BE2C (cell line): ENCODE measurements at regions not wholly inside any gene's neighbourhood (a gene's known extent, or its start where the extent isn't known, plus 50 kb on each side); places are given as distances from the start of the nearest gene placed in this dataset.

Source experiments
- DNase-seq: peaks from one replicate; pipeline ENCODE4 v3.0.0-alpha.2; 2020
- H3K27me3 ChIP-seq: fragments of 250-450 bp; sonication (Bioruptor Pico); 2 replicates; pipeline ENCODE4 v1.5.1; 2020; ENCODE audit warnings: mild to moderate bottlenecking
- H3K36me3 ChIP-seq: fragments of 250-450 bp; sonication (Bioruptor Pico); 2 replicates; pipeline ENCODE4 v1.5.1; 2020; ENCODE audit warnings: mild to moderate bottlenecking
- H3K4me1 ChIP-seq: fragments of 250-450 bp; sonication (Bioruptor Pico); 2 replicates; pipeline ENCODE4 v1.5.1; 2020
- H3K4me3 ChIP-seq: 2 replicates; pipeline ENCODE4 v1.5.1; 2011; ENCODE audit warnings: low read depth, low read length
- H3K9me3 ChIP-seq: fragments of 250-450 bp; sonication (Bioruptor Pico); 2 replicates; pipeline ENCODE4 v1.5.1; 2020
- CTCF ChIP-seq: IDR thresholded peaks from 2 replicates; pipeline ENCODE4 v1.5.1; 2012; ENCODE audit warnings: mild to moderate bottlenecking, low read depth, low read length

GRCh38 chr16:86377251-86378022, 132.9 kb upstream of the FOXF1 start:
- no peak for DNase-seq
- no peaks in the 10 kb centered on the region for H3K36me3 ChIP-seq
- H3K27me3 ChIP-seq = no peaks in the 10 kb centered on the region
- no peak for TF ChIP-seq CTCF
- no peaks in the 10 kb centered on the region for H3K4me1 ChIP-seq
- no peak overlapping the region for H3K4me3 ChIP-seq
- H3K9me3 ChIP-seq = no peaks in the 10 kb centered on the region

GRCh38 chr16:86378128-86378527, 132.2 kb upstream of the FOXF1 start:
- no peaks in the 10 kb centered on the region for H3K36me3 ChIP-seq
- H3K9me3 ChIP-seq = no peaks in the 10 kb centered on the region
- H3K27me3 ChIP-seq = no peaks in the 10 kb centered on the region
- no peak for DNase-seq
- H3K4me3 ChIP-seq = no peak overlapping the region
- H3K4me1 ChIP-seq = no peaks in the 10 kb centered on the region
- TF ChIP-seq CTCF = no peak

- H3K9me3 ChIP-seq = no peaks in the 10 kb centered on the region
- H3K36me3 ChIP-seq = no peaks in the 10 kb centered on the region
- no peak overlapping the region for H3K4me3 ChIP-seq
- H3K4me1 ChIP-seq = no peaks in the 10 kb centered on the region
- DNase-seq = no peak
- TF ChIP-seq CTCF = no peak
- H3K27me3 ChIP-seq = no peaks in the 10 kb centered on the region
Measured at GRCh38 chr16:86378831-86379504, 131.4 kb upstream of the FOXF1 start.

GRCh38 chr16:86379505-86379846, 130.9 kb upstream of the FOXF1 start:
- Histone ChIP-seq H3K36me3 (no peaks in the 10 kb centered on the region), H3K4me3 (no peak overlapping the region), H3K27me3 (no peaks in the 10 kb centered on the region), H3K4me1 (no peaks in the 10 kb centered on the region), H3K9me3 (no peaks in the 10 kb centered on the region)
- TF ChIP-seq CTCF = no peak
- DNase-seq = no peak

- no peak for DNase-seq
- H3K4me1 ChIP-seq = no peaks in the 10 kb centered on the region
- H3K27me3 ChIP-seq = no peaks in the 10 kb centered on the region
- H3K36me3 ChIP-seq = no peaks in the 10 kb centered on the region
- H3K9me3 ChIP-seq = no peaks in the 10 kb centered on the region
- H3K4me3 ChIP-seq = no peak overlapping the region
- TF ChIP-seq CTCF = no peak
Measured at GRCh38 chr16:86380030-86380429, 130.3 kb upstream of the FOXF1 start.

- Histone ChIP-seq H3K4me1 (no peaks in the 10 kb centered on the region), H3K36me3 (no peaks in the 10 kb centered on the region), H3K27me3 (no peaks in the 10 kb centered on the region), H3K9me3 (no peaks in the 10 kb centered on the region), H3K4me3 (no peak overlapping the region)
- TF ChIP-seq CTCF = no peak
- no peak for DNase-seq
Measured at GRCh38 chr16:86381491-86381890, 128.8 kb upstream of the FOXF1 start.
